IMR-90 (cell line): ENCODE measurements at regions not wholly inside any gene's neighbourhood (a gene's known extent, or its start where the extent isn't known, plus 50 kb on each side); places are given as distances from the start of the nearest gene placed in this dataset.

ENCODE experiments used
- CEBPB ChIP-seq: IDR thresholded peaks from 2 replicates; pipeline ENCODE4 v1.6.1; 2012; ENCODE audit warnings: low read depth, low read length, improper control_type of control experiment
- CHD1 ChIP-seq: IDR thresholded peaks from 2 replicates; pipeline ENCODE4 v1.6.1; 2012; ENCODE audit warnings: low read depth, low read length, improper control_type of control experiment
- CTCF ChIP-seq: conservative IDR thresholded peaks from 2 replicates; pipeline ENCODE4 v1.5.1; 2012; ENCODE audit warnings: mild to moderate bottlenecking, low read depth, low read length, improper control_type of control experiment
- FOS ChIP-seq: fragments of 150-350 bp; IDR thresholded peaks from 2 replicates; pipeline ENCODE4 v1.6.1; 2016; ENCODE audit warnings: low read depth, low read length
- MAFK ChIP-seq: IDR thresholded peaks from 2 replicates; pipeline ENCODE4 v1.6.1; 2012; ENCODE audit warnings: low read depth, low read length, improper control_type of control experiment
- NFE2L2 ChIP-seq: fragments of 150-350 bp; IDR thresholded peaks from 2 replicates; pipeline ENCODE4 v1.6.1; 2016; ENCODE audit warnings: low read depth, mild to moderate bottlenecking, low read length
- POLR2A ChIP-seq: IDR thresholded peaks from 2 replicates; pipeline ENCODE4 v1.6.1; 2012; ENCODE audit warnings: mild to moderate bottlenecking, low read depth, low read length
- RAD21 ChIP-seq: IDR thresholded peaks from 2 replicates; pipeline ENCODE4 v1.6.1; 2012; ENCODE audit warnings: low read length, improper control_type of control experiment
- RCOR1 ChIP-seq: IDR thresholded peaks from 2 replicates; pipeline ENCODE4 v1.6.1; 2012; ENCODE audit warnings: mild to moderate bottlenecking, low read length, improper control_type of control experiment; ENCODE audit not compliant: insufficient replicate concordance

GRCh38 chr21:18118566-18118965 is 126.1 kb upstream of the CHODL start:
- TF ChIP-seq MAFK (no peak), NFE2L2 (no peak), CHD1 (no peak), CTCF (no peak), POLR2A (no peak), RCOR1 (no peak), CEBPB (no peak), RAD21 (no peak), FOS (no peak)
